ENCODE measurements at regions not wholly inside any gene's neighbourhood (a gene's known extent, or its start where the extent isn't known, plus 50 kb on each side); places are given as distances from the start of the nearest gene placed in this dataset.

DNA sequence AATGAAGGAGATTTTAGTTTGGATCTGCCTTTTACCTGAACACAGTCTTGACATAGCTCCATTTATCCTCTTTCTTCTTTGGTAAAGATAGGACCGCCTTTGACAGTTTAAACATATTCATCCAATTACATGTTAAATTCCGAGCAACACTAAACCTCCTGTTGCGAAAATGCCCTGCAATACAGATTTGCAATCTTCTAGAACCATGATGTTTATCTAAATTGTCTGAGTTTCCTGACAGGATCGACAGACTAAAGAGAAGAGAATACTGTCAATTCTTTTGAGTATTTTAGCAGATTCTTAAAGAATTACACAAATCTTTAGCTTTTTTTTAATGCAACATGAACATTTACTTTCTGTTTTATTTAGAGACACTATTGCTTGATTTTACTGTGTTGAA, 1145.5 kb downstream of the CDH11 start:
- intact Hi-C loops (cut with DNase I), result no loop called here
- Histone ChIP-seq H3K4me3 (ENCODE audit: low read length) (no peak overlapping the region), H3K4me1 (ENCODE audit: control insufficient read depth, insufficient read depth, low read length) (no peaks in the 10 kb centered on the region), H3K9me3 (ENCODE audit: control insufficient read depth, low read length) (no peaks in the 10 kb centered on the region), H3K27ac (ENCODE audit: low read length) (no peak overlapping the region), H3K27me3 (ENCODE audit: control insufficient read depth, insufficient read depth) (no peaks in the 10 kb centered on the region)
- WGBS, result 81% methylated on average over 4 of the region's 4 CpGs
- DNase-seq (no peak), ATAC-seq (no peak)

DNA sequence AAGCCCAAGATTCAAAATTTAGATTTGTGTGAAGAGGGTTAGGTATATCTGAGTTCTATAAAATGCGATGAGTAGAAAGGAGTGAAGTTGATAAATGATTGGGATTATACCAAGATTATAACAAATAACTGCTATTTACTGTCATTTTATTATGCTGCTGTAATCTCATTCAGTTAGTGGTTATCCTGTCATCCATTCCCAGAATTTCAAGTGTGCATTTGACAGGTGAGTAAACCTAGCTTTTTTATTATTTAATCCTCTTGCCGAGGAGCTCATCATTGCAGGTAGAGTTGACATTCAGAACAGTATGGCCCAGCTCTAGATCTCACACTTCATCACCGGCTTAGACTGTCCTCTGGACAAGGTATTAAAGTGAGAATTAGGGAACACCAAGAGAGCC, 1146.2 kb downstream of the CDH11 start:
- intact Hi-C loops (cut with DNase I), result no loop called here
- no peaks in the 10 kb centered on the region for H3K27me3 ChIP-seq (ENCODE audit: control insufficient read depth, insufficient read depth)
- no peaks in the 10 kb centered on the region for H3K4me1 ChIP-seq (ENCODE audit: control insufficient read depth, insufficient read depth, low read length)
- H3K4me3 ChIP-seq (ENCODE audit: low read length), result no peak overlapping the region
- H3K9me3 ChIP-seq (ENCODE audit: control insufficient read depth, low read length), result no peaks in the 10 kb centered on the region
- DNase-seq (no peak), ATAC-seq (no peak)
- 90% methylated on average over 3 of the region's 3 CpGs for WGBS
- H3K27ac ChIP-seq (ENCODE audit: low read length), result no peak overlapping the region

DNA sequence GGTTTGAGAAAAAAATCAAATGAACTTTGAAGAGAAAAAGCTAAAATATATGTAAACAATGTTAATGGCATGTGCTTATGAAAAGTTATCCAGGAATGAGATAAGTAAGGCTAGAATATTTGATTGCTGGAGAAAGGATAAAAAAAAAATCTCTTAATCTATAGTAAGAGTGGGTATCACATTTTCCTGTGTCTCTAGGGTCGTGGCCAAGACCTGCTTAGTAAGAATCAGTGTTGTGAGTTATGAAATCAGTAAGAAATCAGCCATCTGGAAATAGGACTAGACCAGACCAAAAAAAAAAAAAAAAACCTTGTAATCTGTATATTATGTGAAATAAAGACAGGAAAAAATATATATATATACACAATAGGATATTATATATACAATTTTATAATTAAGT, 1153.9 kb downstream of the CDH11 start:
- ATAC-seq (no peak), DNase-seq (no peak)
- intact Hi-C loops (cut with DNase I), result no loop called here
- no peak overlapping the region for H3K27ac ChIP-seq (ENCODE audit: low read length)
- no peak overlapping the region for H3K4me3 ChIP-seq (ENCODE audit: low read length)
- H3K9me3 ChIP-seq (ENCODE audit: control insufficient read depth, low read length), result no peaks in the 10 kb centered on the region
- 41% methylated on average over 1 of the region's 1 CpG for WGBS
- H3K27me3 ChIP-seq (ENCODE audit: control insufficient read depth, insufficient read depth), result no peaks in the 10 kb centered on the region
- no peaks in the 10 kb centered on the region for H3K4me1 ChIP-seq (ENCODE audit: control insufficient read depth, insufficient read depth, low read length)

DNA sequence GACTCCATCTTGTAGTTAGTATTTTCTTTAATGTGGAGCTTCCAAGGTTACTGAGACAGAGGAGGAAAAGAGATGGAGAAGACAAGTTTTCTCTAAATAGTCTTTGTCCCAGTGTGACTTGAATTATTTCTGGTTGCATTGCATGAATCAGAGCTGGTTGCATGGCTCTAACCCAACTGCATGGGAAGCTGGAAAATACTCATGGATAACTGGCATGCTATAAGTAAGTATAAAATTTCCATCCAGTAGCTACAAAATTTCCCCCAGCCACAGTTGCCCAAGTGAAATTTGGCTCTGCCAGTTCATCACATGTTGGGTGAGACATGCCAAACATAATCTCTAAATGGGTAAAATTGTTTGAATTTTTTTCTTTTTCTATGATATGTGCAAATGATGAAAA, 1161.5 kb downstream of the CDH11 start:
- no peak overlapping the region for H3K27ac ChIP-seq (ENCODE audit: low read length)
- no peaks in the 10 kb centered on the region for H3K27me3 ChIP-seq (ENCODE audit: control insufficient read depth, insufficient read depth)
- intact Hi-C loops (cut with DNase I), result no loop called here
- DNase-seq, result no peak
- H3K9me3 ChIP-seq (ENCODE audit: control insufficient read depth, low read length), result no peaks in the 10 kb centered on the region
- no peaks in the 10 kb centered on the region for H3K4me1 ChIP-seq (ENCODE audit: control insufficient read depth, insufficient read depth, low read length)
- H3K4me3 ChIP-seq (ENCODE audit: low read length), result no peak overlapping the region
- no peak for ATAC-seq

- no peak for DNase-seq
- no peak overlapping the region for H3K27ac ChIP-seq (ENCODE audit: low read length)
- H3K9me3 ChIP-seq (ENCODE audit: control insufficient read depth, low read length), result no peaks in the 10 kb centered on the region
- intact Hi-C loops (cut with DNase I), result no loop called here
- ATAC-seq, result no peak
- 89% methylated on average over 2 of the region's 2 CpGs for WGBS
- no peaks in the 10 kb centered on the region for H3K4me1 ChIP-seq (ENCODE audit: control insufficient read depth, insufficient read depth, low read length)
- no peak overlapping the region for H3K4me3 ChIP-seq (ENCODE audit: low read length)
- no peaks in the 10 kb centered on the region for H3K27me3 ChIP-seq (ENCODE audit: control insufficient read depth, insufficient read depth)
Measured at GRCh38 chr16:63947022-63947421, 1174.8 kb downstream of the CDH11 start.

DNA sequence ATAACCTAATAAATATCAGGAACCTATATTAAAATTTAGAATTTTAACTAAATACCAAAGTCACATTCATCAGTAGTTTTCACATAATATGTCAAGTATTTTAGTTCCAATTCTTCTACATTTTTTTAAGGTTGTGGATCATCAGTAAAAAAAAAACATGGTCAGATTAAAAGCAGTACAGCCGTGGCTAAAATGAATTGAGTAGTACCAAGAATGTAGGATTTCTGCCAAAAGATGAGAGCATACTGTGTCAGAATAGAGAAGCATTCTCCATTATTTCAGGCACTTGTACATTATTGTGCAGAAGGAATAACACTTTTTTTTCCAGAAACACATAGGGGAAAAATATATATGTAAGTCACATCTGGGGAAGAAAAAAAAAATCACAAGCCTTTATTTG, 1176.1 kb downstream of the CDH11 start:
- ATAC-seq (no peak), DNase-seq (no peak)
- Histone ChIP-seq H3K27me3 (ENCODE audit: control insufficient read depth, insufficient read depth) (no peaks in the 10 kb centered on the region), H3K4me1 (ENCODE audit: control insufficient read depth, insufficient read depth, low read length) (no peaks in the 10 kb centered on the region), H3K4me3 (ENCODE audit: low read length) (no peak overlapping the region), H3K27ac (ENCODE audit: low read length) (no peak overlapping the region), H3K9me3 (ENCODE audit: control insufficient read depth, low read length) (no peaks in the 10 kb centered on the region)
- WGBS, result 25% methylated on average over 1 of the region's 1 CpG
- intact Hi-C loops (cut with DNase I), result no loop called here

- no peak for DNase-seq
- WGBS, result 85% methylated on average over 6 of the region's 6 CpGs
- Histone ChIP-seq H3K4me1 (ENCODE audit: control insufficient read depth, insufficient read depth, low read length) (no peaks in the 10 kb centered on the region), H3K9me3 (ENCODE audit: control insufficient read depth, low read length) (no peaks in the 10 kb centered on the region), H3K27me3 (ENCODE audit: control insufficient read depth, insufficient read depth) (no peaks in the 10 kb centered on the region), H3K27ac (ENCODE audit: low read length) (no peak overlapping the region), H3K4me3 (ENCODE audit: low read length) (no peak overlapping the region)
- ATAC-seq, result no peak
- intact Hi-C loops (cut with DNase I), result no loop called here
Measured at GRCh38 chr16:63943566-63943965, 1178.3 kb downstream of the CDH11 start.

DNA sequence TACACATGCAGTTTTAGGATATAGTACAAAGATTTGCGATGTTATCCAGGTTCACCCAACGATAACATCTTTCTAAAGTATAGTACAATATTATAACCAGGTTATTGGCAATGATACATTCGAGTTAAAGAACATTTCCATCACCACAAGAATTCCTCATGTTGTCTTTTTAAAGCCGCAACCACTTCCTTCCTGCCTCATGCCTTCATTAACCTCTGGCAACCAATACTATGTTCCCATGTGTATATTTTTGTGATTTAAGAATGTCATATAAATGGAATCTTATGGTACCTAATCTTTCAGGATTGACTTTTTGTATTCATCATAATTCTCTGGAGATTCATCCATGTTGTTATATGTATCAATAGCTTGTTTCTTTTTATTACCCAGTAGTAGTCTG, 1183.2 kb downstream of the CDH11 start:
- Histone ChIP-seq H3K27ac (ENCODE audit: low read length) (no peak overlapping the region), H3K4me3 (ENCODE audit: low read length) (no peak overlapping the region), H3K27me3 (ENCODE audit: control insufficient read depth, insufficient read depth) (no peaks in the 10 kb centered on the region), H3K4me1 (ENCODE audit: control insufficient read depth, insufficient read depth, low read length) (no peaks in the 10 kb centered on the region), H3K9me3 (ENCODE audit: control insufficient read depth, low read length) (no peaks in the 10 kb centered on the region)
- intact Hi-C loops (cut with DNase I), result no loop called here
- ATAC-seq, result no peak
- no peak for DNase-seq
- 71% methylated on average over 4 of the region's 4 CpGs for WGBS

DNA sequence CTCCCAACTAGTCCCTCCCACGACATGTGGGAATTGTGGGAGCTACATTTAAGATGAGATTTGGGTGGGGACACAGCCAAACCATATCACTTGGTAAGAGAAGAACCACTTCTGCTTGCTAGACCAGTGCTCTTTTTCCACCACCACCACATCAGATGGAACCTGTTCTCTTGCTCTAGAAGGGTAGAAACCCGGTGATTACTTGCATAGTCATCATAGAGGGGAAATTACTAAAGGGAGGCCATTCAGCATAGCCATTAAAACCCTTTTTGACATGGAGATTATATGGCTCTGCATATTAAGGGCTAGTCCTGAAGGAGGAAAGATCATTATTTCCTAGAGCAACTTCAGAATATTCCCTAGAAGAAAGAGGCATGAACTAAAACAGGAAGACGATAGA, 1188.0 kb downstream of the CDH11 start:
- Histone ChIP-seq H3K4me1 (ENCODE audit: control insufficient read depth, insufficient read depth, low read length) (no peaks in the 10 kb centered on the region), H3K27me3 (ENCODE audit: control insufficient read depth, insufficient read depth) (no peaks in the 10 kb centered on the region), H3K27ac (ENCODE audit: low read length) (no peak overlapping the region), H3K4me3 (ENCODE audit: low read length) (no peak overlapping the region), H3K9me3 (ENCODE audit: control insufficient read depth, low read length) (no peaks in the 10 kb centered on the region)
- ATAC-seq, result no peak
- 72% methylated on average over 3 of the region's 3 CpGs for WGBS
- no peak for DNase-seq
- intact Hi-C loops (cut with DNase I), result no loop called here

GRCh38 chr16:63928421-63928820, 1193.4 kb downstream of the CDH11 start:
- no peaks in the 10 kb centered on the region for H3K4me1 ChIP-seq (ENCODE audit: control insufficient read depth, insufficient read depth, low read length)
- H3K27me3 ChIP-seq (ENCODE audit: control insufficient read depth, insufficient read depth), result no peaks in the 10 kb centered on the region
- H3K27ac ChIP-seq (ENCODE audit: low read length), result no peak overlapping the region
- no peaks in the 10 kb centered on the region for H3K9me3 ChIP-seq (ENCODE audit: control insufficient read depth, low read length)
- DNase-seq (no peak), ATAC-seq (no peak)
- WGBS, result 89% methylated on average over 4 of the region's 4 CpGs
- H3K4me3 ChIP-seq (ENCODE audit: low read length), result no peak overlapping the region
- intact Hi-C loops (cut with DNase I), result no loop called here

- Histone ChIP-seq H3K4me3 (ENCODE audit: low read length) (no peak overlapping the region), H3K9me3 (ENCODE audit: control insufficient read depth, low read length) (no peaks in the 10 kb centered on the region), H3K27me3 (ENCODE audit: control insufficient read depth, insufficient read depth) (no peaks in the 10 kb centered on the region), H3K27ac (ENCODE audit: low read length) (no peak overlapping the region), H3K4me1 (ENCODE audit: control insufficient read depth, insufficient read depth, low read length) (no peaks in the 10 kb centered on the region)
- DNase-seq (no peak), ATAC-seq (no peak)
- WGBS, result 80% methylated on average over 5 of the region's 5 CpGs
- intact Hi-C loops (cut with DNase I), result no loop called here
Measured at GRCh38 chr16:63925221-63925620, 1196.6 kb downstream of the CDH11 start.

DNA sequence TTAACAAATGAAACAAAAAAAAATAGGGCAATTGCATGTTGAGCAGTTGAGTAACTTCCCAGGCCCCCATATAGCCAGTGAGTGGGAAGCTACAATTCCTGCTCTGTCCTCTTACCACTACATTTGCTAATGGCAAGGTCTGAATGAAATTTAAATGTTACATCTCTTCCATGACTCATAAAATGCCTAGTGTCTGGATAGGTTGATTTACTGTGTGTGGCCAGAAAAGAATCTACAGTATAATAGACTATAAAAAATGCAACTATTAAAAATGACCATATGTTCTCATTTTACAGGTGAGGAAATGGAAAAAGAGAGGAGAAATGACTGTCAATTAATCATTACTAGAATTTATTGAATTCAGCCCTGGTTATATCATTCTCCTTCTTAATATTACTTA, 1199.3 kb downstream of the CDH11 start:
- Histone ChIP-seq H3K9me3 (ENCODE audit: control insufficient read depth, low read length) (no peaks in the 10 kb centered on the region), H3K4me1 (ENCODE audit: control insufficient read depth, insufficient read depth, low read length) (no peaks in the 10 kb centered on the region), H3K27me3 (ENCODE audit: control insufficient read depth, insufficient read depth) (no peaks in the 10 kb centered on the region), H3K4me3 (ENCODE audit: low read length) (no peak overlapping the region), H3K27ac (ENCODE audit: low read length) (no peak overlapping the region)
- DNase-seq (no peak), ATAC-seq (no peak)
- intact Hi-C loops (cut with DNase I), result no loop called here

Measured in right cardiac atrium (tissue), 5 donors.